HepG2 (cell line): ENCODE measurements at regions not wholly inside any gene's neighbourhood (a gene's known extent, or its start where the extent isn't known, plus 50 kb on each side); places are given as distances from the start of the nearest gene placed in this dataset.
"Not testable (repeated sequence)": the region's sequence is repeated elsewhere in the genome, so short reads cannot be mapped to it uniquely, and the experiment has no call there.

Source experiments
- ATAC-seq: fragments of 200-7000 bp; cut with Tn5 transposase; 3 replicates; pipeline ENCODE4 v1.9.1; 2020; ENCODE audit warnings: mild to moderate bottlenecking, moderate library complexity
- BruUV-seq: library from RNA; stranded (reverse); fragments of 400-500 nt; replicated peaks from 2 replicates; lab custom pipeline; 2021; lab: Mats Ljungman, UMichigan
- CTCF ChIA-PET: fragments of 300-600 bp; formaldehyde crosslinking; extraction: SDS; loops from one replicate; lab custom pipeline; 2021; ENCODE audit warnings: low total read pairs, inconsistent platforms, low intra/inter-chr PET ratio; lab: Yijun Ruan, JAX
- POLR2A ChIA-PET: fragments of 350-600 bp; sonication (Branson Sonifier 250); formaldehyde crosslinking; loops from one replicate; lab custom pipeline; 2020; ENCODE audit warnings: antibody characterized with exemption, inconsistent platforms; lab: Yijun Ruan, JAX
- DNase-seq: peaks from one replicate; pipeline ENCODE4 v3.0.0-alpha.2; 2015; ENCODE audit warnings: low spot score
- FAIRE-seq: peaks from 3 replicates; lab custom pipeline; 2011; peaks lifted over from hg19 to GRCh38; lab: Jason Lieb, UNC
- H2AFZ ChIP-seq: one replicate; pipeline ENCODE4 v1.6.1; 2011; ENCODE audit warnings: low read length, inconsistent platforms
- H3K27ac ChIP-seq: fragments of 300-600 bp; 3 replicates; pipeline ENCODE4 v1.8.0; 2011; ENCODE audit warnings: mixed run types, mild to moderate bottlenecking, mixed read lengths, low read length, inconsistent platforms; ENCODE audit not compliant: insufficient read depth; ENCODE audit errors: extremely low read length
- H3K27me3 ChIP-seq, 2 experiments: fragments of 200-600 bp in 1 of 2; 2 replicates in 1 of 2; 3 replicates in 1 of 2; pipeline versions ENCODE4 v1.6.0 to v1.8.0; 2011; ENCODE audit warnings: low read length in 2 of 2, mild to moderate bottlenecking in 2 of 2, moderate library complexity in 2 of 2, inconsistent platforms in 1 of 2; ENCODE audit not compliant: insufficient read depth in 2 of 2, control insufficient read depth in 1 of 2
- H3K36me3 ChIP-seq, 2 experiments: fragments of 200-600 bp in 1 of 2; replicated peaks in 1 of 2; 2 replicates in 1 of 2; 3 replicates in 1 of 2; pipeline versions ENCODE4 v1.5.1 to v1.8.0; 2011; ENCODE audit warnings: low read length in 2 of 2, inconsistent platforms in 1 of 2; ENCODE audit not compliant: insufficient read depth in 2 of 2, control insufficient read depth in 1 of 2
- H3K4me1 ChIP-seq: 2 replicates; pipeline ENCODE4 v1.5.1; 2012; ENCODE audit warnings: low read length, inconsistent platforms; ENCODE audit not compliant: insufficient read depth
- H3K4me2 ChIP-seq: 2 replicates; pipeline ENCODE4 v1.6.0; 2011; ENCODE audit warnings: low read depth, low read length, inconsistent platforms
- H3K4me3 ChIP-seq, 3 experiments: fragments of 200-600 bp in 1 of 3; sonication (generic), shearing (Covaris generic) in 1 of 3; replicated peaks in 1 of 3; 2 replicates each; pipeline ENCODE4 v1.5.1; 2011 to 2016; ENCODE audit warnings: low read length in 3 of 3, inconsistent platforms in 2 of 3, low read depth in 2 of 3, mild to moderate bottlenecking in 2 of 3, control low read depth in 1 of 3, mixed read lengths in 1 of 3; ENCODE audit not compliant: insufficient read depth in 1 of 3
- H3K79me2 ChIP-seq: one replicate; pipeline ENCODE4 v1.6.1; 2011; ENCODE audit warnings: low read length, inconsistent platforms; ENCODE audit not compliant: insufficient read depth
- H3K9ac ChIP-seq: 2 replicates; pipeline ENCODE4 v1.6.0; 2011; ENCODE audit warnings: mild to moderate bottlenecking, low read depth, low read length, inconsistent platforms; ENCODE audit not compliant: insufficient read depth
- H3K9me3 ChIP-seq: 2 replicates; pipeline ENCODE4 v1.5.1; 2012; ENCODE audit warnings: mild to moderate bottlenecking, low read length
- H4K20me1 ChIP-seq: 2 replicates; pipeline ENCODE4 v1.6.0; 2011; ENCODE audit warnings: inconsistent platforms, mild to moderate bottlenecking, low read length, moderate library complexity; ENCODE audit not compliant: insufficient read depth
- NFYB ChIP-seq: sonication (generic); formaldehyde crosslinking; IDR thresholded peaks from 2 replicates; pipeline ENCODE4 v1.4.0; 2020; ENCODE audit warnings: missing genetic modification reagents
- NFYC ChIP-seq: IDR thresholded peaks from 2 replicates; pipeline ENCODE4 v1.6.1; 2016; ENCODE audit warnings: missing genetic modification reagents, missing compliant biosample characterization
- ZNF687 ChIP-seq: sonication (generic); formaldehyde crosslinking; IDR thresholded peaks from 2 replicates; pipeline ENCODE4 v1.5.1; 2020; ENCODE audit warnings: mild to moderate bottlenecking, missing genetic modification reagents, moderate library complexity
- WGBS: methylation state at CpG from one replicate; pipeline ENCODE4 v1.1.6; 2017; ENCODE audit warnings: low lambda C conversion rate; 5-methylcytosine and 5-hydroxymethylcytosine counted together
- in situ Hi-C: cut with HindIII; loops from 2 replicates; pipeline ENCODE4 v1.10.0; 2017; ENCODE audit warnings: low pct_unique_long_range_greater_than_20kb; ENCODE audit not compliant: extremely low pct_ligation_motif_present
- intact Hi-C: fragments of 100-400 bp; cut with micrococcal nuclease; formaldehyde crosslinking; loops from one replicate; pipeline ENCODE4 v1.10.0; 2022; ENCODE audit not compliant: unreplicated experiment

- CTCF ChIA-PET, H3K36me3 ChIP-seq: not testable (repeated sequence)
- WGBS = 85% methylated on average over 39 of the region's 47 CpGs
Observed at GRCh38 chr6:28639445-28640290, 114.0 kb downstream of the GPX5 start.

More at GRCh38 chr6:28639445-28640290, 114.0 kb downstream of the GPX5 start:
- H3K79me2 ChIP-seq, H3K9me3 ChIP-seq, POLR2A ChIA-PET, FAIRE-seq, H2AFZ ChIP-seq, H3K9ac ChIP-seq, ATAC-seq, H3K4me3 ChIP-seq, BruUV-seq, H3K27ac ChIP-seq, intact Hi-C loops, DNase-seq, in situ Hi-C loops, H3K4me2 ChIP-seq, H4K20me1 ChIP-seq: not testable (repeated sequence)
- peak; percentile 66 for TF ChIP-seq NFYC (CRISPR knock-in tag)
- TF ChIP-seq ZNF687 = peak; percentile 6; the same call in 1 of the 2 replicates
- TF ChIP-seq NFYB (CRISPR knock-in tag) = peak; percentile 41; the same call in 1 of the 2 replicates
- peaks cover 0 to 26% of the 10 kb centered on the region in 2 experiments; a peak in 3 of 5 replicates for H3K27me3 ChIP-seq
- peaks cover 26% of the 10 kb centered on the region for H3K4me1 ChIP-seq
